ENCODE measurements at regions not wholly inside any gene's neighbourhood (a gene's known extent, or its start where the extent isn't known, plus 50 kb on each side); places are given as distances from the start of the nearest gene placed in this dataset.

GRCh38 chr2:64322433-64322832 lies 131.5 kb upstream of the LGALSL start:
- FAIRE-seq: no peak

GRCh38 chr2:64323197-64323596 lies 130.8 kb upstream of the LGALSL start:
- FAIRE-seq: no peak

- FAIRE-seq: no peak
Observed at GRCh38 chr2:64324746-64325410, 129.1 kb upstream of the LGALSL start.

GRCh38 chr2:64325477-64325851 lies 128.5 kb upstream of the LGALSL start:
- FAIRE-seq: no peak

- FAIRE-seq: no peak
Observed at GRCh38 chr2:64325852-64326577, 127.9 kb upstream of the LGALSL start.

- FAIRE-seq: no peak
Observed at GRCh38 chr2:64326578-64327050, 127.3 kb upstream of the LGALSL start.

GRCh38 chr2:64327129-64327509 lies 126.8 kb upstream of the LGALSL start:
- FAIRE-seq: no peak

GRCh38 chr2:64327510-64328414 lies 126.2 kb upstream of the LGALSL start:
- FAIRE-seq: no peak

GRCh38 chr2:64328415-64328722 lies 125.6 kb upstream of the LGALSL start:
- no peak for FAIRE-seq

- no peak for FAIRE-seq
Observed at GRCh38 chr2:64328756-64329155, 125.2 kb upstream of the LGALSL start.

GRCh38 chr2:64329848-64330247 lies 124.1 kb upstream of the LGALSL start:
- no peak for FAIRE-seq

GRCh38 chr2:64330281-64331113 lies 123.5 kb upstream of the LGALSL start:
- peak; percentile 85 for FAIRE-seq

- no peak for FAIRE-seq
Observed at GRCh38 chr2:64331114-64331645, 122.8 kb upstream of the LGALSL start.

- FAIRE-seq: no peak
Observed at GRCh38 chr2:64331849-64332699, 121.9 kb upstream of the LGALSL start.

- FAIRE-seq: no peak
Observed at GRCh38 chr2:64336171-64336570, 117.8 kb upstream of the LGALSL start.

- FAIRE-seq: no peak
Observed at GRCh38 chr2:64337314-64337713, 116.6 kb upstream of the LGALSL start.

GRCh38 chr2:64338108-64338507 lies 115.9 kb upstream of the LGALSL start:
- FAIRE-seq: no peak

- FAIRE-seq: no peak
Observed at GRCh38 chr2:64338910-64339500, 115.0 kb upstream of the LGALSL start.

GRCh38 chr2:64341461-64341860 lies 112.5 kb upstream of the LGALSL start:
- no peak for FAIRE-seq

- no peak for FAIRE-seq
Observed at GRCh38 chr2:64342195-64343099, 111.5 kb upstream of the LGALSL start.
